H1 (cell line): ENCODE measurements at regions not wholly inside any gene's neighbourhood (a gene's known extent, or its start where the extent isn't known, plus 50 kb on each side); places are given as distances from the start of the nearest gene placed in this dataset.

Source experiments
- CTCF ChIP-seq, 3 experiments: IDR thresholded peaks; 1 replicate in 2 of 3; 2 replicates in 1 of 3; pipeline versions ENCODE4 v1.5.1 to v1.6.1; 2011; ENCODE audit warnings: low read length in 3 of 3, mild to moderate bottlenecking in 3 of 3, inconsistent platforms in 2 of 3, low read depth in 1 of 3, moderate library complexity in 1 of 3; ENCODE audit not compliant: insufficient read depth in 1 of 3; ENCODE audit errors: control extremely low read depth in 1 of 3
- RAD21 ChIP-seq, 2 experiments: IDR thresholded peaks in 1 of 2; conservative IDR thresholded peaks in 1 of 2; 2 replicates each; pipeline ENCODE4 v1.6.1; 2011; ENCODE audit warnings: low read depth in 2 of 2, low read length in 2 of 2, improper control_type of control experiment in 1 of 2, inconsistent platforms in 1 of 2, mild to moderate bottlenecking in 1 of 2, moderate library complexity in 1 of 2

- no peak for TF ChIP-seq CTCF (IDR thresholded peaks at IDR 0.05; ENCODE audit: control extremely low read depth in 1 of 3, insufficient read depth in 1 of 3, low read depth in 1 of 3, low read length in 3 of 3)
- TF ChIP-seq RAD21 (IDR thresholded peaks at IDR 0.05 in 1 of 2, conservative IDR thresholded peaks at IDR 0.05 in 1 of 2; ENCODE audit: low read depth in 2 of 2, low read length in 2 of 2) = no peak
Observed at GRCh38 chr3:55343486-55344357, 143.4 kb downstream of the WNT5A start.
